ENCODE measurements at regions not wholly inside any gene's neighbourhood (a gene's known extent, or its start where the extent isn't known, plus 50 kb on each side); places are given as distances from the start of the nearest gene placed in this dataset.

DNA sequence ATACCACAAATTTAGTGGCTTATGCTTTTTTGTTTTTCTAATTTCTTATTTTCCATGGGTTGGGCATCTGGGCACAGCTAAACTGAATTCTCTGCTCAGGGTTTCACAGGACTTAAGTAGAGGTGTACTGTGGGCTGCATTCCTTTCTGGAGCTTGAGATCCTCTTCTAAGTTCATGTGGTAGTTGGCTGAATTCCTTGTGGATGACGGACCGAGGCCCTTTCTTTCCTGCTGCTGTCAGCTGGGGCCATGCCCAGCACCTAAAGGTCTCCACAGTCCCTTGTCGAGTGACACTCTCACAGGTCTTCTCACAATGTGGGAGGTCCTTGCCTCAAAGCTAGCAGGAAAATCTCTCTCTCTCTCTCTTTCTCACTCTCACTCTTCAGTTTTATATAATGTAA lies 433.5 kb upstream of the LRATD1 start:
- no peak for TF ChIP-seq ZNF138 (CRISPR knock-in tag; conservative IDR thresholded peaks at IDR 0.05)
- TF ChIP-seq, protein P1, sequence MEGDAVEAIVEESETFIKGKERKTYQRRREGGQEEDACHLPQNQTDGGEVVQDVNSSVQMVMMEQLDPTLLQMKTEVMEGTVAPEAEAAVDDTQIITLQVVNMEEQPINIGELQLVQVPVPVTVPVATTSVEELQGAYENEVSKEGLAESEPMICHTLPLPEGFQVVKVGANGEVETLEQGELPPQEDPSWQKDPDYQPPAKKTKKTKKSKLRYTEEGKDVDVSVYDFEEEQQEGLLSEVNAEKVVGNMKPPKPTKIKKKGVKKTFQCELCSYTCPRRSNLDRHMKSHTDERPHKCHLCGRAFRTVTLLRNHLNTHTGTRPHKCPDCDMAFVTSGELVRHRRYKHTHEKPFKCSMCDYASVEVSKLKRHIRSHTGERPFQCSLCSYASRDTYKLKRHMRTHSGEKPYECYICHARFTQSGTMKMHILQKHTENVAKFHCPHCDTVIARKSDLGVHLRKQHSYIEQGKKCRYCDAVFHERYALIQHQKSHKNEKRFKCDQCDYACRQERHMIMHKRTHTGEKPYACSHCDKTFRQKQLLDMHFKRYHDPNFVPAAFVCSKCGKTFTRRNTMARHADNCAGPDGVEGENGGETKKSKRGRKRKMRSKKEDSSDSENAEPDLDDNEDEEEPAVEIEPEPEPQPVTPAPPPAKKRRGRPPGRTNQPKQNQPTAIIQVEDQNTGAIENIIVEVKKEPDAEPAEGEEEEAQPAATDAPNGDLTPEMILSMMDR (IDR thresholded peaks at IDR 0.05), result no peak

Data from WTC11 (cell line).